HG03558 (cell line): ENCODE measurements at regions not wholly inside any gene's neighbourhood (a gene's known extent, or its start where the extent isn't known, plus 50 kb on each side); places are given as distances from the start of the nearest gene placed in this dataset.
"Not testable (repeated sequence)": the region's sequence is repeated elsewhere in the genome, so short reads cannot be mapped to it uniquely, and the experiment has no call there.

Experiments used
- ATAC-seq: cut with Tn5 transposase; IDR thresholded peaks from one replicate; pipeline ENCODE4 v1.9.1; 2021; ENCODE audit warnings: moderate number of reproducible peaks; ENCODE audit not compliant: unreplicated experiment; ENCODE audit errors: extremely low read depth

GRCh38 chrX:148259990-148260389 lies 240.4 kb upstream of the AFF2 start:
- no peak for ATAC-seq

DNA sequence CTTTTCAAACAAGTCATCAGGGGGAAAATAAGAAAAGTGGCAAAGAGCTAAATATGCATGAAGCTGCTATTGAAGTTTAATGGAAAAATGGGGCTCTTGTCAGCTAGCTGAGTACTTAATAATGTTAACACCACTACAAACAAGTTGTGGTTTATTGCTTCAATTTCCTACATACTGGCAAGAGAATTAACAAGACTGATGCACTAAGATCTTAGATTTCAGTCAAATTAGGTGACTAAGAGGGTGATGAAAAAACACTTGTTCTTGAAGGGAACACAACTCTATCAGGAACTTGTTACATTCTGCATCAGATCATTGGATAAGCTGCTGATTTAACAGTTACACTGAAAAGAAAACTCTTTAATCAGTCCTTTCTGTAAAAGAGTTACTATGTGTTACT lies 234.6 kb upstream of the AFF2 start:
- no peak for ATAC-seq

DNA sequence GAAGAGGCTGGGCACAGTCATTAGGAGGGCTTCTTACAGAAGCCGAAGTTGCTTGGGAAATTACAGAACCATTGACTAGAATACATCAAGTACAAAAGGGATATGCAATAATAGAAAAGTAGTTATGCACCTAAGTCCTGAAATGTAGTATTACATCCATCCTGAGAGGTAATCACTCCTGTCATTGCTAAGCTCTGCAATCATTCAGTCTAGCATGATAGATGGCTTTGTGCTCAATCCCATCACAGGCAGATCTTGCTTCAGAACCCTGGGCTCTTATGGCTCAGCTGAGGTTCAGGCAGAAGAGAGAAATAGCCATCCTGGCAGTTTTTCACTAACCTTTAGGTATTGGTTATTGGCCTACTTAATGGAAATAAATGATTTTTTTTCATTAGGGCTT lies 231.7 kb upstream of the AFF2 start:
- ATAC-seq: no peak

GRCh38 chrX:148269513-148269912 lies 230.9 kb upstream of the AFF2 start:
- ATAC-seq: no peak

GRCh38 chrX:148270499-148270898 lies 229.9 kb upstream of the AFF2 start:
- ATAC-seq: no peak

GRCh38 chrX:148271263-148271662 lies 229.2 kb upstream of the AFF2 start:
- no peak for ATAC-seq

DNA sequence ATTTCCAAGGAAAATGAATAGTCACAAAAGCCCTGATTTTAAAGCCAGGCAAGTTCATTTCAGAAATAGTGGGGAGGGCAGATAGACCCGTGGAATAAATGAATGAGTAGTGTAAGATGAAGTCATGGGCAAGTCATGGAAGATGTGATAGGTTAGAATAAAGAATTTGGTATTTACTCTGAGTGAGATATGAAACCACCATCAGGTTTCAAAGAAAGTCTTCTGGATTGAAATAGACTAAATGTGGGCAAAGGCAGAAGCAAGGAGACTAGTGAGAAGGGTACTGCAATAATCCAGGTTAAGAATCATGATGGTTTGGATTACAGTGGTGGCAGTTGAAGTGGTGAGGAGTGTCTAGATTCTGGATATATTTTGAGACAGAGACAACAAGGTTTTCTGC lies 218.5 kb upstream of the AFF2 start:
- no peak for ATAC-seq

DNA sequence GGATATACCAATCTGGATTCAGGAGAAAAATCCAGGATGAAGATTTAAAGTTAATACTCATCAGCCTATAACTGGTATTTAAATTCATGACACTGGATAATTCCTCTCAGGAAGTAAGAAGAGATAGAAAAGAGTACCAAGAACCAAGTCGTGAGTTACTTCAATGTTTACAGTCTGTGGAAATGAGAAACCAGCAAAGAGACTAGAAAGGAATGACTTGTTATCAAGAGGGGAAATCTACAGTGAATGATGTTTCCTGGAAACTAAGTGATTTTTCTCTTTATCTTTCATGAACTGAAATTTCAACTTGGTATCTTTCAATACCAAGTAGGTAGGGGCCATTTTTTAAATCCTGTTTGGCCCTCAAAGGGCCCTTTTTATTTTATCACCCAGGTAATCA lies 217.9 kb upstream of the AFF2 start:
- no peak for ATAC-seq

- ATAC-seq: no peak
Observed at GRCh38 chrX:148284056-148284455, 216.4 kb upstream of the AFF2 start.

- ATAC-seq: no peak
Observed at GRCh38 chrX:148284821-148285220, 215.6 kb upstream of the AFF2 start.

DNA sequence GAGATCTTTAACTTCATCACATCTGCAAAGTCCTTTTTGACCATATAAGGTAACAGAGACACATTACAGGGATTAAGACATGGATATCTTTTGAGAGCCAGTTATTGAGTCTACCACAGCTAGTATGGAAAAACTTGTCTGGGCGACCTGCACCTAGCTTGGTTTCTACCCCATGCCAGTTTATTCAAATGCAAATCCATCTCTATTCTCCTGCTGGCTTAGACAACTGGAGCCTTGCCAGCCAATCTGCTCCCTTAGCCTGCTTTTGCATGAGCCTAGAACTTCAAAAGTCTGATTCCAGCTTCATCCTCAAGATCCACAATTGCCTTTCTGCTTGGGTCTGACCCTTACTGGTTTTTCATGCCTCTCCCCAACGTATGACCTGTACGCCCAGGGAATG lies 212.0 kb upstream of the AFF2 start:
- ATAC-seq: no peak

GRCh38 chrX:148290041-148290440 lies 210.4 kb upstream of the AFF2 start:
- ATAC-seq: no peak

DNA sequence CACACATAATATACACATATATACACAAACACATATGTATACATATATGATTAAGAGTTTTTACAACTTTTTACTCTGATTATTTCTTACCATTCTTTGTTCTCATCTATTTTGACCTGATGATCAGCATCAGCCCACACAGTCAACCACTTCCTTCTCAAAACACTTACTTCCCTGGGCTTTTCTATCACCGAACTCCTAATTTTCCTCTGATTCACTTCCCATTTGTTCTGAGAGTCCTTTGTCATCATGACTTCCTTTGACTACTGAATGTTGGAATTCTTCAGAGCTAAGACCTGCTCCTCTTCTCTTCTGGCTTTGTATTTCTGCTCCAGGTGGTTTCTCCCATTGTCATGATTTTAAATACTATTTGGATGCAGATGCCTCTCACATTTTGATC lies 209.5 kb upstream of the AFF2 start:
- ATAC-seq: no peak

DNA sequence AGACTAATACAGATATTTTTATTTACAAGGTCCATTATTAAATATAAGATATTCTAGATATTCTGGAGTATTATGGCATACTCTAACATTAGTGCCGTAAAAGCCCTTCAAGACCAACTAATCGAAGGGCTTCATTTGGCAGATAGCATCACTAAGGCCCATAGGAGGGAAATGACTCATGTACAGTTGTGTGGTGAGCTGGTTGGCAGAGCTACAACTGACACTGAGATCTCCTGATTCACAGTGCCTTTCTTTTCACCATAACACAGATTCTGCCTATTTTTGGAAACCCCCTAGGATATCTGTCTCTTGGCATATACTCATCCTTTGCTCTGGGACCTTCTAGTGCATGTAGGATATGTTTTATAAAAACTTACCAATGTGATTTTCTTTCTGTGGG lies 201.7 kb upstream of the AFF2 start:
- no peak for ATAC-seq

DNA sequence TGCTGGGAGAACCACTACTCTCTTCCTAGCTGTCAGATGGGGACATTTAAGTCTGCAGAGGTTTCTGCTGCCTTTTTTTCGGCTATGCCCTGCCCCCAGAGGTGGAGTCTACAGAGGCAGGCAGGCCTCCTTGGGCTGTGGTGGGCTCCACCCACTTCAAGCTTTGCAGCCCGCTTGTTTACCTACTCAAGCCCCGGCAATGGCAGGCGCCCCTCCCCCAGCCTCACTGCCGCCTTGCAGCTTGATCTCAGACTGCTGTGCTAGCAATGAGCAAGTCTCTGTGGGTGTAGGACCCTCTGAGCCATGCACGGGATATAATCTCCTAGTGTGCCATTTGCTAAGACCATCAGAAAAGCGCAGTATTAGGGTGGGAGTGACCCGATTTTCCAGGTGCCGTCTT lies 195.2 kb upstream of the AFF2 start:
- ATAC-seq: not testable (repeated sequence)

- ATAC-seq: no peak
Observed at GRCh38 chrX:148309413-148309812, 191.0 kb upstream of the AFF2 start.

GRCh38 chrX:148310426-148311165 lies 189.8 kb upstream of the AFF2 start:
- peak; percentile 59 for ATAC-seq

GRCh38 chrX:148311544-148311943 lies 188.9 kb upstream of the AFF2 start:
- no peak for ATAC-seq

GRCh38 chrX:148314876-148315275 lies 185.5 kb upstream of the AFF2 start:
- no peak for ATAC-seq

DNA sequence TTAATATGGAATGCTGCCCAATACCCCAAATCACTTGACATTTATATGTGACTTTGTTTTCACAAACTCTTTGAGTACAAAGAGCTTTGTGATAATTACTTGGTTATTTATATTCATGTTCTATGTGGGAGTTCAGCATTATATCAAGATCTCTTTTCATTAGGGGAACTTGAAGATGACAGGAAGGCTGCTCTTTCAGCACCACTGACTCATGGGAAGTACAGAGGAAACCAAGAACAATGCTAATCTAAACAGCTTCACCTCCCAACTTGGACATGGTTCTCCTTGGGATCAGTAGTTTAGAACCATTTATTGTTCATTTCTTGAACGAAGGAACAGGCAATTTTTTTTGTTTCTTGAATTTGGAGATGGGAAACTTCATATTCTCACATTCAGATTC lies 184.0 kb upstream of the AFF2 start:
- ATAC-seq: no peak

DNA sequence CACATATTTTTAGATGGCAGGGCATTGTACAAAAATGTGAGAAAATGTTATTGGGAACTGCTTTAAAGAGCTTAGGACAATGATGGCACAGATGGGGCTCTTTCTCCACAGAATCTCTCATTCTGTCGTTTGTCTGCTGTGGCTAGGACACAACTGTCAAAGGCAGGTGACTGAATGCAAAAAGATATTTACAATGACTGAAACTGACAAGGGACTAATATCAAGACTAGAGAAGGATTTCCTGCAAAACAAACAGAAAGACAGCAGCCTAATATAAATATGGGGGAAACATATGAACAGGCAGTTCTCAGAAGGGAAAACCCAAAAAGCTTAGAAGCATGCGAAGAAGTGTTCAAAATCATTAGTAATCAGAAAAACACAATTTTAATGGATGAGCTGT lies 177.5 kb upstream of the AFF2 start:
- ATAC-seq: no peak

GRCh38 chrX:148333989-148334388 lies 166.4 kb upstream of the AFF2 start:
- no peak for ATAC-seq

DNA sequence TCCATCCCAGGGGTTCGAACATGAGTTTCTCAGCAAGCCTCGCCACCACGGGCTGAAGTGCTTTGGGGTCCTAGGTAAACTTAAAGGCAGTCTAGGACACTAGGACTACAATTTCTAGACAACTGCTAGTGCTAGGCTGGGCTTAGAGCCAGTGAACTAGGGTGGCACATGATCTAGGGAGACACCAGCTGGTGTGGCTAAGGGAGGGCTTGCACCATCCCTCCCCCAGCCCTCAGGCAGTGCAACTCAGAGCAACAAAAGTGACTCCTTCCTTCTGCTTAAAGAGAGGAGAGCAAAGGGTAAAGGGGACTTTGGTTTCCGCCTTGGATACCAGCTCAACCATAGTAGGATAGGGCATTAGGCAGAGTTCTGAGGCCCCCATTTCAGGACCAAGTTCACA lies 162.5 kb upstream of the AFF2 start:
- no peak for ATAC-seq
